GM19025 (cell line): ENCODE measurements at regions not wholly inside any gene's neighbourhood (a gene's known extent, or its start where the extent isn't known, plus 50 kb on each side); places are given as distances from the start of the nearest gene placed in this dataset.
"Not testable (repeated sequence)": the region's sequence is repeated elsewhere in the genome, so short reads cannot be mapped to it uniquely, and the experiment has no call there.

Experiments
- ATAC-seq: cut with Tn5 transposase; IDR thresholded peaks from one replicate; pipeline ENCODE4 v1.9.1; 2021; ENCODE audit warnings: mild to moderate bottlenecking, low read depth, moderate library complexity; ENCODE audit not compliant: unreplicated experiment

GRCh38 chr10:2410049-2410448 is 657.3 kb upstream of the PFKP start:
- no peak for ATAC-seq

- no peak for ATAC-seq
Measured at GRCh38 chr10:2401459-2401858, 664.1 kb upstream of the ADARB2 start.

- no peak for ATAC-seq
Measured at GRCh38 chr10:2399482-2399881, 662.2 kb upstream of the ADARB2 start.

- no peak for ATAC-seq
Measured at GRCh38 chr10:2392145-2392812, 655.0 kb upstream of the ADARB2 start.

- no peak for ATAC-seq
Measured at GRCh38 chr10:2387672-2388071, 650.3 kb upstream of the ADARB2 start.

- no peak for ATAC-seq
Measured at GRCh38 chr10:2387261-2387660, 649.9 kb upstream of the ADARB2 start.

- ATAC-seq = no peak
Measured at GRCh38 chr10:2380218-2380617, 642.9 kb upstream of the ADARB2 start.

- ATAC-seq = no peak
Measured at GRCh38 chr10:2367083-2367482, 629.8 kb upstream of the ADARB2 start.

GRCh38 chr10:2366264-2366931 is 629.1 kb upstream of the ADARB2 start:
- ATAC-seq = no peak

- ATAC-seq = no peak
Measured at GRCh38 chr10:2362331-2362730, 625.0 kb upstream of the ADARB2 start.

- ATAC-seq = no peak
Measured at GRCh38 chr10:2358586-2358985, 621.3 kb upstream of the ADARB2 start.

GRCh38 chr10:2356670-2357069 is 619.3 kb upstream of the ADARB2 start:
- no peak for ATAC-seq

GRCh38 chr10:2351566-2351965 is 614.2 kb upstream of the ADARB2 start:
- no peak for ATAC-seq

- no peak for ATAC-seq
Measured at GRCh38 chr10:2342206-2342605, 604.9 kb upstream of the ADARB2 start.

- no peak for ATAC-seq
Measured at GRCh38 chr10:2340831-2341647, 603.7 kb upstream of the ADARB2 start.

- no peak for ATAC-seq
Measured at GRCh38 chr10:2335626-2336025, 598.3 kb upstream of the ADARB2 start.

GRCh38 chr10:2334575-2334974 is 597.2 kb upstream of the ADARB2 start:
- no peak for ATAC-seq

- ATAC-seq = no peak
Measured at GRCh38 chr10:2329082-2329481, 591.8 kb upstream of the ADARB2 start.

- no peak for ATAC-seq
Measured at GRCh38 chr10:2326411-2326810, 589.1 kb upstream of the ADARB2 start.

- ATAC-seq = not testable (repeated sequence)
Measured at GRCh38 chr10:2315045-2315485, 577.7 kb upstream of the ADARB2 start.

- no peak for ATAC-seq
Measured at GRCh38 chr10:2306081-2306480, 568.8 kb upstream of the ADARB2 start.
